Heart left ventricle (tissue), 16 donors: ENCODE measurements at regions not wholly inside any gene's neighbourhood (a gene's known extent, or its start where the extent isn't known, plus 50 kb on each side); places are given as distances from the start of the nearest gene placed in this dataset.

ENCODE experiments used
- ATAC-seq, 4 donors: fragments of 200-7000 bp; cut with Tn5 transposase; one replicate each; pipeline ENCODE4 v1.9.1; 2020 to 2022; ENCODE audit warnings: moderate library complexity in 4 of 4, mild to moderate bottlenecking in 3 of 4, moderate number of reproducible peaks in 1 of 4
- DNase-seq, 5 donors: peaks; one replicate each; pipeline ENCODE4 v3.0.0-alpha.2; 2020
- H3K27ac ChIP-seq, 12 donors: fragments of 200-600 bp; sonication (generic) in 4 of 12; one replicate each; pipeline versions ENCODE4 v1.5.0 to v1.8.0; 2016 to 2022; ENCODE audit warnings: mild to moderate bottlenecking in 2 of 12
- H3K27me3 ChIP-seq, 9 donors: fragments of 200-600 bp; sonication (generic) in 2 of 9; one replicate each; pipeline versions ENCODE4 v1.5.1 to v1.8.0; 2016 to 2022; ENCODE audit warnings: mild to moderate bottlenecking in 3 of 9
- H3K36me3 ChIP-seq, 9 donors: fragments of 200-600 bp; sonication (generic) in 2 of 9; one replicate each; pipeline versions ENCODE4 v1.5.0 to v1.8.0; 2018 to 2022; ENCODE audit warnings: mild to moderate bottlenecking in 2 of 9
- H3K4me1 ChIP-seq, 12 donors: fragments of 200-600 bp; sonication (generic) in 4 of 12; one replicate each; pipeline versions ENCODE4 v1.5.0 to v1.8.0; 2016 to 2022; ENCODE audit warnings: mild to moderate bottlenecking in 3 of 12
- H3K4me3 ChIP-seq, 12 donors: fragments of 200-600 bp; sonication (generic) in 4 of 12; one replicate each; pipeline versions ENCODE4 v1.5.0 to v1.8.0; 2017 to 2022; ENCODE audit warnings: mild to moderate bottlenecking in 9 of 12, moderate library complexity in 4 of 12
- H3K9me3 ChIP-seq, 12 donors: fragments of 200-600 bp; sonication (generic) in 4 of 12; one replicate each; pipeline versions ENCODE4 v1.5.0 to v1.8.0; 2016 to 2022; ENCODE audit warnings: mild to moderate bottlenecking in 1 of 12
- CTCF ChIP-seq, 12 donors: fragments of 200-600 bp; sonication (generic) in 4 of 12; IDR thresholded peaks; one replicate each; pipeline versions ENCODE4 v1.5.0 to v1.8.0; 2018 to 2022; ENCODE audit warnings: antibody characterized with exemption in 12 of 12, mild to moderate bottlenecking in 5 of 12
- POLR2A ChIP-seq, 2 donors: fragments of 450-650 bp; IDR thresholded peaks; one replicate each; pipeline ENCODE4 v1.6.1; 2017; ENCODE audit warnings: antibody characterized with exemption in 2 of 2, mild to moderate bottlenecking in 2 of 2, moderate library complexity in 2 of 2
- WGBS, 4 donors: extraction: QIAGEN DNeasy Blood & Tissue Kit in 2 of 4; methylation state at CpG; one replicate each; pipeline versions ENCODE4 v1.1.5 to v1.1.7; 2013 to 2018; 5-methylcytosine and 5-hydroxymethylcytosine counted together
- intact Hi-C, 10 donors: fragments of 100-400 bp; cut with DNase I; formaldehyde crosslinking; loops; one replicate each; pipeline versions ENCODE4 v1.11.1 to v1.14.2; 2022
- donor health status: ischemic (EF 13 %, LVEDD 7.1; RV severe dilation, severe dysfunction).
- donor health status: healthy with polysubstance abuse.
- donor health status: DM: no; HTN: yes; CAD: no.
- donor health status: DM: no; HTN: no; CAD: no.
- donor health status: ischemic (EF 25% LVEDD 6.9; RV normal size, moderate dysfunction).
- donor health status: ischemic (EF 25% LVEDD 5.7; RV mildly dilated, moderate dysfunction).
- donor health status: healthy.
- donor health status: DM: yes; HTN: yes; CAD: no.
- donor health status: ischemic (EF 35%, LVEDD 5.7; RV mildly dilated, moderate dysfunction).
- donor health status: nonischemic (EF 11% LVEDD 7.7; RV severe dilation, severe dysfunction).
- donor health status: DM: yes; HTN: yes; CAD: no.
- donor health status: PGD.
- donor health status: ischemic (EF 29% LVEDD 5.4; RV normal size, mild dysfunction).
- donor health status: nonischemic (EF 23%, LVEDD 6.1; RV moderate dilation, normal function).

- intact Hi-C loops, result loop anchor here in 2 of 10 donors (10.0 kb wide), 2 partner anchors 475 to 535 kb away; no protein-coding TSS in a partner anchor
Observed at GRCh38 chr4:123579961-123580360, 183.4 kb downstream of the SPRY1 start.

GRCh38 chr4:123580981-123581664, 184.5 kb downstream of the SPRY1 start:
- intact Hi-C loops, result no loop called here
- Histone ChIP-seq H3K27ac (no peak overlapping the region), H3K9me3 (peaks cover 0 to 24% (median 14%) of the 10 kb centered on the region in 12 donors), H3K4me3 (no peak overlapping the region), H3K36me3 (no peaks in the 10 kb centered on the region), H3K27me3 (no peaks in the 10 kb centered on the region), H3K4me1 (peaks cover 0 to 9% (median 0%) of the 10 kb centered on the region in 12 donors)
- ATAC-seq, result no peak
- DNase-seq, result no peak
- 95 to 97% (median 96%) methylated on average over 8 of the region's 8 CpGs for WGBS, 4 donors
- TF ChIP-seq CTCF (IDR thresholded peaks at IDR 0.05), result no peak
- no peak for TF ChIP-seq POLR2A (IDR thresholded peaks at IDR 0.05)

More at GRCh38 chr4:123579961-123580360, 183.4 kb downstream of the SPRY1 start:
- H3K27ac ChIP-seq, result no peak overlapping the region
- ATAC-seq (no peak), DNase-seq (no peak)
- peaks cover 0 to 24% (median 14%) of the 10 kb centered on the region in 12 donors for H3K9me3 ChIP-seq
- H3K4me1 ChIP-seq, result peaks cover 0 to 9% (median 0%) of the 10 kb centered on the region in 12 donors
- TF ChIP-seq CTCF (IDR thresholded peaks at IDR 0.05) (no peak), POLR2A (IDR thresholded peaks at IDR 0.05) (no peak)
- H3K27me3 ChIP-seq, result no peaks in the 10 kb centered on the region
- H3K36me3 ChIP-seq, result no peaks in the 10 kb centered on the region
- 95 to 99% (median 97%) methylated on average over 2 of the region's 2 CpGs for WGBS, 4 donors
- H3K4me3 ChIP-seq, result no peak overlapping the region

DNA sequence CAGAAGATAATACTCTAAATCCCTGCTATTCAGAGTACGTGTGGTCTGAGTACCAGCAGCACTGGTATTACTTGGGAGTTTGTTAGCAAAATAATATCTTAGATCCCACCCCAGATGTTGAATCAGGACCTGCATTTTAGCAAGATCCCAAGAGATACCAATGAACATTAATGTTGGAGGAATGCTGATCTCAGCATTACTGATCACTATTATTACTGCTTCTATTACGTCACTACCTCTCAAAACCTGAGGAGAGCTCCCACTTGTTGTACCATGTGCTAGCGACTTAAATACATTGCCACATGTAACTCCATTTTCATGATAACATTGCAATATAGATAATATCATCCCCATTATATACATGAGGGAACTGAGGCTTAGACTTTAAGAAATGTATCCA, 185.2 kb downstream of the SPRY1 start:
- Histone ChIP-seq H3K27ac (no peak overlapping the region), H3K27me3 (no peaks in the 10 kb centered on the region), H3K9me3 (peaks cover 0 to 24% (median 14%) of the 10 kb centered on the region in 12 donors), H3K36me3 (no peaks in the 10 kb centered on the region), H3K4me3 (no peak overlapping the region), H3K4me1 (peaks cover 0 to 7% (median 0%) of the 10 kb centered on the region in 12 donors)
- no peak for ATAC-seq
- TF ChIP-seq CTCF (IDR thresholded peaks at IDR 0.05), result no peak
- TF ChIP-seq POLR2A (IDR thresholded peaks at IDR 0.05), result no peak
- no peak for DNase-seq
- WGBS, 4 donors, result 96 to 98% (median 97%) methylated on average over 3 of the region's 3 CpGs
- intact Hi-C loops, result no loop called here

- Histone ChIP-seq H3K9me3 (peaks cover 0 to 24% (median 14%) of the 10 kb centered on the region in 12 donors), H3K4me1 (peaks cover 0 to 5% (median under 1%) of the 10 kb centered on the region in 12 donors), H3K4me3 (no peak overlapping the region), H3K36me3 (no peaks in the 10 kb centered on the region), H3K27me3 (no peaks in the 10 kb centered on the region), H3K27ac (no peak overlapping the region)
- DNase-seq (no peak), ATAC-seq (no peak)
- intact Hi-C loops, result no loop called here
- 89 to 95% (median 93%) methylated on average over 2 of the region's 2 CpGs for WGBS, 4 donors
- TF ChIP-seq POLR2A (IDR thresholded peaks at IDR 0.05) (no peak), CTCF (IDR thresholded peaks at IDR 0.05) (no peak)
Observed at GRCh38 chr4:123583043-123583442, 186.4 kb downstream of the SPRY1 start.
